T-helper 17 cell (primary cell): ENCODE measurements at regions not wholly inside any gene's neighbourhood (a gene's known extent, or its start where the extent isn't known, plus 50 kb on each side); places are given as distances from the start of the nearest gene placed in this dataset.
"Not testable (repeated sequence)": the region's sequence is repeated elsewhere in the genome, so short reads cannot be mapped to it uniquely, and the experiment has no call there.

Source experiments
- ATAC-seq: fragments of 150-1000 bp; cut with Tn5 transposase; 2 replicates; pipeline ENCODE4 v1.10.0; 2021; ENCODE audit warnings: mild to moderate bottlenecking, moderate library complexity
- DNase-seq, 3 donors: peaks; one replicate each; pipeline versions ENCODE4 v3.0.0 to v3.0.0-alpha.2; 2020 to 2021
- H3K9me3 ChIP-seq: one replicate; pipeline ENCODE4 v1.7.0; 2013; ENCODE audit warnings: low read length, mild to moderate bottlenecking; ENCODE audit not compliant: control insufficient read depth, poor library complexity, severe bottlenecking
- H3K27ac Mint-ChIP-seq: one replicate; pipeline ENCODE4 v1.8.0; 2022; ENCODE audit warnings: mild to moderate bottlenecking, moderate library complexity, mixed read lengths
- H3K27me3 Mint-ChIP-seq: one replicate; pipeline ENCODE4 v1.8.0; 2022; ENCODE audit warnings: mixed read lengths
- H3K36me3 Mint-ChIP-seq: one replicate; pipeline ENCODE4 v1.8.0; 2022; ENCODE audit warnings: low read depth, mixed read lengths
- H3K4me1 Mint-ChIP-seq: one replicate; pipeline ENCODE4 v1.8.0; 2022; ENCODE audit warnings: mild to moderate bottlenecking, mixed read lengths
- H3K4me3 Mint-ChIP-seq: one replicate; pipeline ENCODE4 v1.8.0; 2022; ENCODE audit warnings: mild to moderate bottlenecking, moderate library complexity, mixed read lengths

DNA sequence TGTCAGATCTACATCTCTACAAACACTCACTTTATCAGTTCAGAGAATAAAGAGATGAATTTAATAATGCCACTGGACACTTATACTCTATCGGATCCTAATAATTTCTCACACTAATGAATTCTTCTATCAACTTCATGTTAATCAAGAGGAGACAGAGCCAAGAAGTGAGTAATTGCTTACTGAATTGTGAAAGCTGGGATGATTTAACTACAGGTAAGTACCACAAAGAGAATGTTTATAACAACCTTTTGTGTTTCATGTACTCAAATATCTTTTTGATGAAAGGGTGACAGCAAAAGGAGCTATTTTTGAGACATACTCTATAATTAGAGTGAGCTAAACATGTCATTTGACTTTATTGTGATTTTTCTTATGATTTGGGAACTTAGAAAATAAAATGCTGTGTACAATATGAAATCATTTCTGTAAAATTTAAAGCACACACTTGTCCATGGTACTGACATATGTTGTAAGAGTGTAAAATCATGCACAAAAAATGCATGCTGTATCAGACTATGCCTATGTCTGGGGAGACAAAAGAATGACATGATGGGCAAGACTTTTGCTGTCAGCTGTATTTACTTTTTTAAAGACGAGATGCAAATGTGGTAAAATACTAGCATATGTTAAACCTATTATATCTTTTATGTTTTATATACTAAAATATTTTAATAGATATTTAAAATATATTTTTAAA is 361.2 kb downstream of the CCER1 start:
- no peak overlapping the region for H3K4me3 Mint-ChIP-seq
- DNase-seq (no peak), ATAC-seq (no peak)
- H3K4me1 Mint-ChIP-seq = no peaks in the 10 kb centered on the region
- H3K9me3 ChIP-seq = no peaks in the 10 kb centered on the region
- H3K36me3 Mint-ChIP-seq = no peaks in the 10 kb centered on the region
- no peak overlapping the region for H3K27ac Mint-ChIP-seq
- peaks cover 6% of the 10 kb centered on the region for H3K27me3 Mint-ChIP-seq

DNA sequence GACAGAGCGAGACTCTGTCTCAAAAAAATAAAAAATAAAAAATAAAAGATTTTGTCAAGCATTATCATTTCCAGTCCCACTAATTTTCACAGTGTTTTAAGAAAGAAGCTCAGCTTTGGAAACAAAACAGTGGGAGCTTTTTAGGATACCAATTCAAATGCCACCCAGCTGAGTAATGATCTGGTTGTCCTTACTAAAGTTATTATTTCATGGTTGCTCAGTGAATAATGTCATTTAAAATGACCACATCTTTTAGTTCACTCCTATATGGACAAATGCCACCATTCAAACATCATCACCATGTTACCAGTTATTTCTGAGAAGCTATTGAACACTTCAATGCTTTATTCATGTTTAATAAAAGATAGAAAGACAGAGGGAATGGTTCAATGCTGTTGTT is 365.0 kb downstream of the CCER1 start:
- H3K27me3 Mint-ChIP-seq = peaks cover 6% of the 10 kb centered on the region
- ATAC-seq = no peak
- no peaks in the 10 kb centered on the region for H3K36me3 Mint-ChIP-seq
- H3K9me3 ChIP-seq = no peaks in the 10 kb centered on the region
- DNase-seq = no peak
- H3K4me1 Mint-ChIP-seq = no peaks in the 10 kb centered on the region
- no peak overlapping the region for H3K27ac Mint-ChIP-seq
- H3K4me3 Mint-ChIP-seq = no peak overlapping the region

DNA sequence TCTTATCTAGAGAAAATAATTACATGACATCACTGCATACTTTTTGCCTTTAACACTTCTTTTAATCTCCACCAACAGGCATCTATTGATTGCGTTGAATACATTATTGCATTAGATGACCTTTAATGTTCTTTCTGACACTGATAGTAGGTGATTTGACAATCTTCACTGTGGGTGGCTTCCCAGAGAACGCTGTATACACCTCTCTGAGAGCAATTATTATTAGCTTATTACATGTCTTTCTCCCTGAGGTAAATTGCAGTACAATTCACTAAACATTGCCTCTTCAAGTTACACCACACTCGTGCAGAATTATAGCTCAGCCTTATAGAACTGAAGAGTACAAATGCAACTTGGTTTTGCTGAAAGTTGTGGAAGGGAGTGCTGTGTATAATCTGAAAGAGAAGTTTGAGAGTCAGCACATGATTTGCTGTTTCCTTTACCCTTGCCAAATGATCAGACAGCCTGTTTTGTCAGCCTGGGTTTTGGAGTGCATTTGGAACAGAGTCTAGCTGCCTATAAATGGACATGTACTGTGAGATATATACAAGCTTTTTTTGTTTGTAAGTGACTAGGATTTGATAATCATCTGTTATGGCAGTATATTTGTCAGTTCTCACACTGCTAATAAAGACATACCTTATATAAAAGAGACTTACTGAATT is 369.2 kb downstream of the CCER1 start:
- H3K9me3 ChIP-seq = no peaks in the 10 kb centered on the region
- Mint-ChIP-seq H3K36me3 (no peaks in the 10 kb centered on the region), H3K4me1 (no peaks in the 10 kb centered on the region), H3K27me3 (peaks cover 5% of the 10 kb centered on the region), H3K4me3 (no peak overlapping the region), H3K27ac (no peak overlapping the region)
- no peak for DNase-seq
- ATAC-seq = no peak

DNA sequence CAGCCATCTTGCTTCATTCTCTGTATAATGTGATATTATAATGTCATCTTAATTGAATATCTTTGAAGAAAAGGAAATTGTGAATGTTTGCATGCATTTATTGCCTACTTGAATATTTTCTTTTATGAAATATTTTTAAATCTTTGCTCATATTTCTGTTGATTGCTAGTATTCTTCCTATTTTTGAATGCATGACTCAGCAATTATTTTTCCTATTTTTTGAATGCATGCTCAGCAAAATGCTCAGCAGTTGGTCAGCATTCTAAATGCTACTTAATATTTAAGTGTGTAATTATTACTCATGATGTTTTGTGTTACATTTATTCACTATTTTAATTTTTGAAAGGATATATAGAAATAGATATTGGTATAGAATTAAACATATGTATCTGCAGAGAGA is 378.3 kb downstream of the CCER1 start:
- H3K27me3 Mint-ChIP-seq = peaks cover 4% of the 10 kb centered on the region
- H3K4me1 Mint-ChIP-seq = no peaks in the 10 kb centered on the region
- no peaks in the 10 kb centered on the region for H3K36me3 Mint-ChIP-seq
- ATAC-seq (no peak), DNase-seq (no peak)
- no peak overlapping the region for H3K4me3 Mint-ChIP-seq
- H3K27ac Mint-ChIP-seq = no peak overlapping the region
- no peaks in the 10 kb centered on the region for H3K9me3 ChIP-seq

DNA sequence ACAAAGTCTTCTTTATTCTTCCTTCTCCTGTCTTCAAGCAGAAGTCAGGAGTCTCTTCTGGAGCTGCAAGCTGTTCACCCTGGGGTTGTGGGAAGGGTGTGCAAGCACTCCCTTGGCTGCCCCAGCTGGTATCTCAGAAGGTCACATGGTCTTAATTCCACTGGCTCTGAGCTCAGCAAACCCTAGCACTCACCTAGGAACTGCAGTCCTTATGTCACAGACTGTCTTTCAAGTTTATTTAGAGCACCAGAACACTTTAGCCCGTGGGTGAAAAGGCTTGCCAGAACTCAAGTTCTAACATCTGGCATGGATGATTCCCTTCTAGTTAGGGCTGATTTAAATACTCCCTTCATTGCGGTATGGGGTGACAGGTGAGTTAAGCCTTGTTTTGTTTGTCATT is 379.0 kb downstream of the CCER1 start:
- Mint-ChIP-seq H3K4me3 (no peak overlapping the region), H3K27me3 (peaks cover 4% of the 10 kb centered on the region), H3K27ac (no peak overlapping the region), H3K4me1 (no peaks in the 10 kb centered on the region), H3K36me3 (no peaks in the 10 kb centered on the region)
- H3K9me3 ChIP-seq = no peaks in the 10 kb centered on the region
- no peak for DNase-seq
- no peak for ATAC-seq

DNA sequence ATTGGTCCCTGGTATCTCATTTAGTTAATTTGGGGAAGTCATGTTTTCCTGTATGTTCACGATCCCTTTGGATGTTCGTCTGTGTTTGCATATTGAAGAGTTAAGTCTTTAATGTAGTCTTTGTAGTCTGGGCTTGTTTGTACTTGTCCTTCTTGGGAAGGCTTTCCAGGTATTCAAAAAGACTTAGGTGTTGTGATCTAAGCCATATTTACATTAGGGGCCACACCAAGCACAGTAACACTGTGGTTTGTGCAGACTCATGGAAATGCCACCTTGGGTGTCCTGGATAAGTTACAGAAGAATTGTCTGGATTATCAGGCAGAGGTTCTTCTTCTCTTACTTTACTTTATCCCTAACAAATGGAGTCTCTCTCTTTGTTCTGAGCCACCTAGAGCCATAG is 380.3 kb downstream of the CCER1 start:
- ATAC-seq (no peak), DNase-seq (no peak)
- Mint-ChIP-seq H3K27me3 (peaks cover 4% of the 10 kb centered on the region), H3K27ac (no peak overlapping the region), H3K36me3 (no peaks in the 10 kb centered on the region), H3K4me3 (no peak overlapping the region), H3K4me1 (no peaks in the 10 kb centered on the region)
- H3K9me3 ChIP-seq = no peaks in the 10 kb centered on the region

DNA sequence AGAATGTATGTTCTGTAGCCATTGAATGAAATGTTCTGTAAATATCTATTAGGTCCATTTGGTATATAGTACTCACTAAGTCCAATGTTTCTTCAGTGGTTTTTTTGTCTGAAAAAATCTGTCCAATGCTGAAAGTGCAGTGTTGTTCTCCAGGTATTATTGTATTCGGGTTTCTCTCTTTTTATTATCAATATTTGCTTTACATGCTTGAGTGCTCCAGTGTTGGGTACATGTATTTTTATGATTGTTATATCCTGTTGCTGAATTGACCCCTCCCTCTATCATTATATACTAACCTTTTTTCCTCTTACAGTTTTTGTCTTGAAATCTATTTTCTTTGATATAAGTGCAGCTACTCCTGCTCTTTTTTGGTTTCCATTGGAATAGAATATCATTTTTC is 382.2 kb downstream of the CCER1 start:
- DNase-seq (no peak), ATAC-seq (no peak)
- H3K27ac Mint-ChIP-seq = no peak overlapping the region
- H3K9me3 ChIP-seq = no peaks in the 10 kb centered on the region
- H3K4me1 Mint-ChIP-seq = no peaks in the 10 kb centered on the region
- H3K4me3 Mint-ChIP-seq = no peak overlapping the region
- no peaks in the 10 kb centered on the region for H3K36me3 Mint-ChIP-seq
- H3K27me3 Mint-ChIP-seq = peaks cover 4% of the 10 kb centered on the region

DNA sequence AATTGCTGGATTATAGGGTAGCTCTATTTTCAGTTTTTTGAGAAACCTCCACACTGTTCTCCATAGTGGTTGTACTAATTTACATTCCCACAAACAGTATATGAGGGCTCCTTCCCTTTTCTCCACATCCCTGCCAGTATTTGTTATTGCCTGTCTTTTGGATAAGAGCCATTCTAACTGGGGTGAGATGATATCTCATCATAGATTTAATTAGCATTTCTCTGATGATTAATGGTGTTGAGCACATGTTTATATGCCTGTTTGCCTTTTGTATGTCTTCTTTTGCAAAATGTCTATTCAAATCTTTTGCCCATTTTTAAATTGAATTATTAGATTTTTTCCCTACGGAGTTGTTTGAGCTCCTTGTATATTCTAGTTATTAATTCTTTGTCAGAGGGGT is 385.3 kb downstream of the CCER1 start:
- no peaks in the 10 kb centered on the region for H3K4me1 Mint-ChIP-seq
- DNase-seq = no peak
- H3K36me3 Mint-ChIP-seq = no peaks in the 10 kb centered on the region
- H3K4me3 Mint-ChIP-seq = no peak overlapping the region
- H3K9me3 ChIP-seq = no peaks in the 10 kb centered on the region
- H3K27ac Mint-ChIP-seq = no peak overlapping the region
- no peaks in the 10 kb centered on the region for H3K27me3 Mint-ChIP-seq
- no peak for ATAC-seq

DNA sequence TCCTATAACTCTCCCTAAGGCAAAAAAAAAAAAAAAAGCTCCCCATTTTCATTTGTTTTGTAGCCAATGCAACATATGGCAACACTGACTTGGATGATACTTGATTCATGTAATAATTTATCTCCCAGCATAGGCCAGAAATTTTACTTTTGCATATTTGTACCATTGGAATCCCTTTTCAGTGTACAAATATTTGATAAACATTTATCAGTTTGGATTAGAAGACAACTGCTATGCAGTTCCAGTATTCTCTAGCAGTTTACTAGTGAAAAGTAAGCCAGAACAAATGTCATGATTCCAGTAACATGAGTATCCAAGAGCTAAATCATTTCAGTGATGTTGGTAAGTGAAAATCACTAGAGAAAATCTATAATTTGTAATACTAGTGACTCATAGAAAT is 392.3 kb downstream of the CCER1 start:
- no peaks in the 10 kb centered on the region for H3K9me3 ChIP-seq
- ATAC-seq (no peak), DNase-seq (no peak)
- Mint-ChIP-seq H3K4me3 (no peak overlapping the region), H3K27me3 (no peaks in the 10 kb centered on the region), H3K36me3 (no peaks in the 10 kb centered on the region), H3K27ac (no peak overlapping the region), H3K4me1 (no peaks in the 10 kb centered on the region)

DNA sequence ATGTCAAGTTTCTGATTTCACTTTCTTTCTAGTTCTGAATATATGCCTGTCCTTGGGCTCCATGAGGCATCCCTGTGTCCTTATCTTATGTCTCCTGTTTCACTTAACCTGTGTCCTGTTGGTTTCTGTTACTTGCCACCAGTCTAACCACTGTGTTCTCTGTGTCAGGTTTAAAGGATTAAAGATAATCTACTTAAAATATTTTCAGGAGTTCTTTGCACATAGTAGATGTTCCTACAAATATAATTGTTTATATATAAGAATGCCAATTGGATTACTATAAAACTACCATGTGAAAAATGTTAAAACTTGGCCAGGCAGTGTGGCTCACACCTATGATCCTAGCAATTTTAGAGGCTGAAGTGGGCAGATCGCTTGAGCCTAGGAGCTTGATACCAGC is 406.4 kb downstream of the CCER1 start:
- H3K27me3 Mint-ChIP-seq = no peaks in the 10 kb centered on the region
- no peak overlapping the region for H3K27ac Mint-ChIP-seq
- no peaks in the 10 kb centered on the region for H3K36me3 Mint-ChIP-seq
- no peaks in the 10 kb centered on the region for H3K9me3 ChIP-seq
- H3K4me3 Mint-ChIP-seq = no peak overlapping the region
- peaks cover 3% of the 10 kb centered on the region for H3K4me1 Mint-ChIP-seq
- DNase-seq = no peak
- ATAC-seq = no peak

DNA sequence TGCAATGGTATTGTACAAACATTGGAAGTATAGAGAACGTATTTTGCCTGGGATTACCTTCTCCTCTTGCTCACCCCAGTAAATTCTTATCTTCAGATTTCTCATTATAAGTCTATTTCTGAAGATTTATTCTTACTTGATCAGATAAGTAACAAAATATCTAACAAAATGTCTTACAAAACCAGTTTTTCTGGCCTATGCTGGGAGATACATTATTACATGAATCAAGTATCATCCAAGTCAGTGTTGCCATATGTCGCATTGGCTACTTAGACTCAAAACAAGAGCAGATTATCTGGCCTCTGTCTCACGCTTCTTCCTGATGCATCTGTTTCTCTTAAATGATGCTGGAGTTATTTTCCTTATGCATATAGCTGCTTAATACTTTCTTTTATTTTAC is 408.5 kb downstream of the CCER1 start:
- Mint-ChIP-seq H3K27ac (no peak overlapping the region), H3K36me3 (no peaks in the 10 kb centered on the region), H3K27me3 (no peaks in the 10 kb centered on the region), H3K4me1 (peaks cover 3% of the 10 kb centered on the region), H3K4me3 (no peak overlapping the region)
- ATAC-seq (no peak), DNase-seq (no peak)
- H3K9me3 ChIP-seq = no peaks in the 10 kb centered on the region

DNA sequence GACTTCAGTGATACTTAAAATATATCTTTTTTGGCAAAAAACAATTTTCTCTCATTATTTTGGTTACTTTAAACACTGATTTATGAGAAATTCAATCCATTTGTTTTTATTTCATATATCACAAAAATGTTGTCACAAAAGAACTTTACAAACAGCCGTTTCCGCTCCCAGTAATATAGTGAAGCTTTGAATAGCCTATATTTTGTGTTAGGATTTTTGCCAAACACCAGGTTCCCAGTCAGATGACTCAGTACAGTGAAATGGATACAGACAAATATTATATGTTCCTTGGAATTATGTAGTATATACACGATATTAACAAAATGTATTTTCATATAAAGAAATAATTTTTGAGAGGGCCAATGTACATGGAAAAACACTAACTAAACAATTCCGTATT is 411.1 kb downstream of the CCER1 start:
- ATAC-seq (no peak), DNase-seq (no peak)
- Mint-ChIP-seq H3K27me3 (no peaks in the 10 kb centered on the region), H3K4me1 (peaks cover 3% of the 10 kb centered on the region), H3K4me3 (no peak overlapping the region), H3K36me3 (no peaks in the 10 kb centered on the region), H3K27ac (no peak overlapping the region)
- no peaks in the 10 kb centered on the region for H3K9me3 ChIP-seq

DNA sequence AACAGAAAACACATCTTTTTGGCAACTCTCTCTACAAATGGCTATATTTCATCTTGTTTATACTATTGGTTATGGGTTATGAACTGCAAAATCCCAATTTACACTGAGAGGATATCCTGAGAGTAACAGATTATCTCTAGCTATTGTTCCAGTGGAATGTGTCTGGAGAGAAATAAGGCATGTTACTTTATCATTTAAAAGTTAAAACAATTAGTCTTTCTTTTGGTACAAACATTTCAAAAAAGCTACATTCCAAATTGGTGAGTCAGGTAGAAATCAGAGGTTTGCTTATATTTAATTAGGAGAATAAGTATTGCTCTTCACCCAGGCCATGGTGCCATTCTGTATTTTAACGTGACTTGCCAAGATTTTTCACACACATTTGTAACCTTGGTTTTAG is 411.6 kb downstream of the CCER1 start:
- H3K4me3 Mint-ChIP-seq = no peak overlapping the region
- peaks cover 3% of the 10 kb centered on the region for H3K4me1 Mint-ChIP-seq
- H3K9me3 ChIP-seq = no peaks in the 10 kb centered on the region
- no peak for ATAC-seq
- no peaks in the 10 kb centered on the region for H3K27me3 Mint-ChIP-seq
- H3K36me3 Mint-ChIP-seq = no peaks in the 10 kb centered on the region
- H3K27ac Mint-ChIP-seq = no peak overlapping the region
- DNase-seq = no peak

DNA sequence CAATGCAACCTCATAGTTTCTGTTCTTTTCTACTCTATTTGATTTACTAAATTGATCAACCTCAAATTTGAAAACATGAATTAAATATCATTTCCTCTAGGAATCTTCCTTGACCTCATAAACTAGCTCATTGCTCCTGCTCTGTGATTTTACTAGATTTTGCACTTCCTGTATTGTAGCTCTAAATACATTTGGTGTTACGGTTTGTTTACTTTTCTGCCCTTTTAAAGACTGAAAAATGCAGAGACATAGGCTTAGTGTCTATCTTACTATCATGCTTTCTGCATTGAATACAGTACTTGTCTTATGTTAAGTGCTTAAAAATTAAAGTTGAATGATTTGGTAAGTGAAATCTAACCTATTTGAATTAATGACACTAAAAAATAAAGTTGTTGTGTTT is 412.1 kb downstream of the CCER1 start:
- H3K4me1 Mint-ChIP-seq, H3K27me3 Mint-ChIP-seq, H3K4me3 Mint-ChIP-seq, H3K27ac Mint-ChIP-seq, ATAC-seq, H3K36me3 Mint-ChIP-seq, DNase-seq, H3K9me3 ChIP-seq: not testable (repeated sequence)
